GM12873 (cell line): ENCODE measurements at regions not wholly inside any gene's neighbourhood (a gene's known extent, or its start where the extent isn't known, plus 50 kb on each side); places are given as distances from the start of the nearest gene placed in this dataset.

ENCODE experiments used
- TF ChIP-seq, protein P1 (sequence below): IDR thresholded peaks from 2 replicates; pipeline ENCODE4 v1.5.1; 2012; ENCODE audit warnings: low read depth, mild to moderate bottlenecking, moderate library complexity, low read length, control low read depth; ENCODE audit not compliant: insufficient read depth; ENCODE audit errors: missing control alignments

DNA sequence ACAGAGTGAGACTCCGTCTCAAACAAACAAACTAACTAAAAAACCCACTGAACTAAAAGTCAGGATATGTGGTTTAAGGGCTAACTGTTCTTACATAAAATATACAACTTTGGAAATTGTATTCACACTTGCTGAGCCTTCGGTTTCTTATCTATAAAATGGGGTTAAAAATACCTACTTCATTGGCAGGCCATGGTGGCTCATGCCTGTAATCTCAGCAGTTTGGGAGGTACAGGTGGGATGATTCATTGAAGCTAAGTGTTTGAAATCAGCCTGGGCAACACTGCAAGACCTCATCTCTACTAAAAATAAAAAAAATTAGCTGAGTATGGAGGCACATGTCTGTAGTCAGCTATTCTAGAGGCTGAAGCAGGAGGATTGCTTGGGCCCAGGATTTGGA is 115.4 kb upstream of the KLF6 start:
- TF ChIP-seq, protein P1, sequence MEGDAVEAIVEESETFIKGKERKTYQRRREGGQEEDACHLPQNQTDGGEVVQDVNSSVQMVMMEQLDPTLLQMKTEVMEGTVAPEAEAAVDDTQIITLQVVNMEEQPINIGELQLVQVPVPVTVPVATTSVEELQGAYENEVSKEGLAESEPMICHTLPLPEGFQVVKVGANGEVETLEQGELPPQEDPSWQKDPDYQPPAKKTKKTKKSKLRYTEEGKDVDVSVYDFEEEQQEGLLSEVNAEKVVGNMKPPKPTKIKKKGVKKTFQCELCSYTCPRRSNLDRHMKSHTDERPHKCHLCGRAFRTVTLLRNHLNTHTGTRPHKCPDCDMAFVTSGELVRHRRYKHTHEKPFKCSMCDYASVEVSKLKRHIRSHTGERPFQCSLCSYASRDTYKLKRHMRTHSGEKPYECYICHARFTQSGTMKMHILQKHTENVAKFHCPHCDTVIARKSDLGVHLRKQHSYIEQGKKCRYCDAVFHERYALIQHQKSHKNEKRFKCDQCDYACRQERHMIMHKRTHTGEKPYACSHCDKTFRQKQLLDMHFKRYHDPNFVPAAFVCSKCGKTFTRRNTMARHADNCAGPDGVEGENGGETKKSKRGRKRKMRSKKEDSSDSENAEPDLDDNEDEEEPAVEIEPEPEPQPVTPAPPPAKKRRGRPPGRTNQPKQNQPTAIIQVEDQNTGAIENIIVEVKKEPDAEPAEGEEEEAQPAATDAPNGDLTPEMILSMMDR, result no peak

DNA sequence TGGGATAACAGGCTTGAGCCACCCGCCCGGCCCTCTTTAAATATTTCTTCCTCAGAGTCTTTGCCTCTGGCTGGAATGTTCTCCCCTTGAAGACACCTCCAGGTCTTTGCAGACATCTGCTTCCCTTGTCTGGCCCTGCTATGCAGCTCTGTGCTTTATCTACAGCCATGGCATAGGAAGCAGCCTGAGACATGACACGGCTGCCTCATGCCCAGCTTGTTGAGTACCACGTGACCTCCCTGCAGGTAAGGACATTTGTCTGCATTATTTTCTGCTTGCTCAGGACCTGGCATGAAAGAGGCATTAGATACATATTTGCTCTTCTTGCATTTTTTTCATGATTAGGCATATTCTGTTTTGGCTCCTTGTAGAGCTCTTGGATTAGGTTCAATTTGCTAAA is 113.8 kb upstream of the KLF6 start:
- TF ChIP-seq, protein P1, result no peak

GRCh38 chr10:3897156-3897555 is 112.1 kb upstream of the KLF6 start:
- TF ChIP-seq, protein P1, result no peak

DNA sequence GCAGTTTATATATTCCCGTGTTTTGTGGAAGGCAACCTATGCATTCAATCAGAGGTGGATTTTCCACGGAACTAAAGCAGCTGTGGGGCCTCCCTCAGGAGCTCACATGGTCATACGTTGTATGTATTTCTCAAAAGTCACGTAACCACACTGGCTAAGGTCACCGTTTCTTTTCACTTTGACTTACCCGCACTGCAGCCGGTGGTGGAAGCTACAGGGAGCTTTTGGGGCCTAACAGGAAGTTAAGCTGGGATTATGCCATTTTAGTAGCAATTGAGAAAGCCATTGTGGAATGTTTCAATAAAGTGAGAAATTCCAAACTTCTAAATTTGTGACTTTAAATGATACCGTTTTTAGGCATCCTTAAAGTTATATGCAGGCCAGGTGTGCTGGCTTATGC is 111.2 kb upstream of the KLF6 start:
- TF ChIP-seq, protein P1, result no peak

DNA sequence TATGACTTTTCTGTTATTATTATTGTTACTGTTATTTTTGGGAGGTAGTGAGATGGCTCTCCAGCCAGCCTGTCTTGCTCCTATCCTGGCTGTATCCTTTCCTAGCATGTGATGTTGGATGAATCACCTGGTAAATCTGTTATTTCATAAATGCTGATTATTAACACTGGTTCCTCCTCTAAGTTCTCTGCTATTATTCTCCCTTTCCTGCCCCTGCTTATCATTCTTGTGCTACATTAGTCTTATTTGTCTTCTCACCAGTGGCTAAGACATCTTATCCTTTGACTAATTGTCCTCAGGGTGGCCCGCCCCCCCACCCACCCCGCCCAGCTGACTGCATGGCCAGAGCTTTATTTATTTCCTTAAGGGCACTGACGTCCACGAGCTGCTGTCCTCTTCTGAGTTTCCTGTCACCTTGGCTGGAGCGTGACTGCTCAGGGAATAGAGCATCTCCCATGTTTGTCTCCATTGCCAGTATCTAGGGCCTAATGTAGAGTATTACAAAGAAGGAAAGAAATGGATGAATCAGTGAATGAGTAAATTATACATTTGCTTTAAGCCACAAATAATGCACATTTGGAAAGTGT is 110.1 kb upstream of the KLF6 start:
- TF ChIP-seq, protein P1, result no peak

DNA sequence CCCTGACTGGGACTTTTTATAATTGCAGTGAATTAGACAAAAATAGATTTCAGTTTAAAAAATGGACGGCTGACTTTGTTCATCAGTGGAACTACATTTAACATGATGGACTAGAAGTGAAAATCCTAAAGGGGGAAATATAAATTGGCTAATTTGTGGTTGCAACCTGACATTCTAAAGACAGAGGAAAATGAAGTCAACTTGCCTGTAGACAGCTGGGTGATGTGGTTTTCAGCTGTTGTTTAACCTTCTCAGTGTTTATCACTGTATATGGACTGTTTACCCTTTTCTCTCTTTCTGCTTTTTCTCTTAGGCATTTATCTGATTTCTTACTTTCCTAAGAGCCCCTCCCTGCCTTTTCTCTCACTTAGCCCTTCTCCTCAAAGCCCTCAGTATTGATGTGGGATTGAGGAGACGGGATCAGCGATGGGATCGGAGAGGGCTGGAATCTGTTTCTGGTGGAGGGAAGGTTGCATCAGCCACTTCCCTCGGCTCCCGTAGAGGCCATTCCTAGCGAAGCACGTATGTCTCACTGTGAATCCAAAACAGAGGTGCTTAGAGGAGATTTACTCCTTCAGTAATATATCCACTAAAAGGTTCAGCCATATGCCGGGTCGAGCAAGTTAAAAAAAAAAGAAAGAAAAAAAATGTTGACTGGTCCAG is 109.0 kb upstream of the KLF6 start:
- TF ChIP-seq, protein P1, result no peak

DNA sequence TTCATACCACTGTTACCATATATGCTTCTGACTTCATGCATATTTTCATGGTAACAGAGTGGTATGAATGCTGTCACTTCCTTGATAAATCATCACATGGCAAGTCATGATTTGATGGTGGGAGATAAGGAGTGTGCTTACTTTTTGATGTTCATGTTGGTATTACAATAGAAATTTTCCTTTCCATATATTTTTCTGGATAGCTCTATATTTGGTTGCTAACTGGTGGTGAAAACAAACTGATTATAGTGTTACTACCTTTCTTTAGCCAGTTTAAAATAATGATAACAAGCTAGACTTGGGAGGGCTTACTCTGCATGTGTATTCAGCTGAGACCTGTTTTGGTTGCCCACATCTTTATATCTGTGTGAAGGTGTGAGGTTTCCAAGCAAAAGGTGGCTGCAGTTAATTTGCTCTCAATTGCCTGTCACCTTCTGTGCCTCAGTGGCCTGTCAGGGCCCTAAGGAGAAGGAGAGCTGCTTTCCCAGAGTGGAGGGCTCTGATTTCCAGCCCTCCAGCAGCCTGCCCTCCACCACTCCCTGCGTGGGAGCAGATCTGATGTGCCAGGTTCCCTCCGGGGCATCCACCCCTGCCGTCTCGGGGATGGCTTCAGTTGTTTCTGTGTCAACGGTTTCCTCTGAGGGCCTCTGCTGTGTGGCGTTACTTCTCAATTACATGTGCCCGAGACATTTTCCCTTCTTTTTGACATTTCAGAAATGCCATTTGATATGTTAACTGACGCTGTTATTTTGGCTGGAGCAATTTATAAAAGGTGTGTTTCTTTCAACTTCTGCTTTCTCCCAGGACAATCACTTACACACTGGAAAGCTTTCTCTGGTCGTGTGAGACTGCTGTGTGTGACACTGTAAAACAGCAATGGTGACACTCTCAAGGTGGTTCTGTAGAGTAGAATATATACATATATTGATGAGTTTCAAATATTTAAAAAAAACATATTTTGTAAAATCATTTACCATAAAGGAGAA is 107.7 kb upstream of the KLF6 start:
- TF ChIP-seq, protein P1, result no peak
